OCI-LY3 (cell line): ENCODE measurements at regions not wholly inside any gene's neighbourhood (a gene's known extent, or its start where the extent isn't known, plus 50 kb on each side); places are given as distances from the start of the nearest gene placed in this dataset.

Source experiments
- CTCF ChIP-seq: fragments of 200-600, 300-600 bp; sonication (generic); IDR thresholded peaks from 2 replicates; pipeline ENCODE4 v1.5.1; 2014; ENCODE audit warnings: antibody characterized with exemption, low read length, low read depth
- EZH2phosphoT487 ChIP-seq: fragments of 200-600 bp; shearing (Covaris generic); IDR thresholded peaks from 2 replicates; pipeline ENCODE4 v1.6.1; 2018; ENCODE audit warnings: antibody characterized with exemption, mixed run types, low read depth

GRCh38 chr12:63220921-63221320 is 69.9 kb upstream of the AVPR1A start:
- TF ChIP-seq CTCF (no peak), EZH2phosphoT487 (no peak)
